ENCODE measurements at regions not wholly inside any gene's neighbourhood (a gene's known extent, or its start where the extent isn't known, plus 50 kb on each side); places are given as distances from the start of the nearest gene placed in this dataset.
"Not testable (repeated sequence)": the region's sequence is repeated elsewhere in the genome, so short reads cannot be mapped to it uniquely, and the experiment has no call there.

- ATAC-seq, result no peak
- H3K9me3 ChIP-seq (ENCODE audit: control insufficient read depth, low read length, poor library complexity, severe bottlenecking), result no peaks in the 10 kb centered on the region
- no peak for DNase-seq
- H3K4me1 Mint-ChIP-seq, result peaks cover 2% of the 10 kb centered on the region
- peaks cover 8% of the 10 kb centered on the region for H3K27me3 Mint-ChIP-seq
- H3K4me3 Mint-ChIP-seq, result no peak overlapping the region
- H3K36me3 Mint-ChIP-seq (ENCODE audit: low read depth), result no peaks in the 10 kb centered on the region
- H3K27ac Mint-ChIP-seq, result no peak overlapping the region
Observed at GRCh38 chr1:166693158-166693557, 146.1 kb upstream of the POGK start.

GRCh38 chr1:166693673-166694297 is 145.5 kb upstream of the POGK start:
- H3K4me3 Mint-ChIP-seq, result no peak overlapping the region
- no peak for ATAC-seq

GRCh38 chr1:166695115-166695514 is 144.2 kb upstream of the POGK start:
- ATAC-seq (no peak), DNase-seq (no peak)
- no peaks in the 10 kb centered on the region for H3K9me3 ChIP-seq (ENCODE audit: control insufficient read depth, low read length, poor library complexity, severe bottlenecking)
- no peak overlapping the region for H3K4me3 Mint-ChIP-seq
- no peaks in the 10 kb centered on the region for H3K36me3 Mint-ChIP-seq (ENCODE audit: low read depth)
- H3K27me3 Mint-ChIP-seq, result peaks cover 14% of the 10 kb centered on the region
- H3K4me1 Mint-ChIP-seq, result no peaks in the 10 kb centered on the region
- H3K27ac Mint-ChIP-seq, result no peak overlapping the region

More at GRCh38 chr1:166693673-166694297, 145.5 kb upstream of the POGK start:
- H3K9me3 ChIP-seq (ENCODE audit: control insufficient read depth, low read length, poor library complexity, severe bottlenecking), result no peaks in the 10 kb centered on the region
- Mint-ChIP-seq H3K36me3 (ENCODE audit: low read depth) (no peaks in the 10 kb centered on the region), H3K27ac (no peak overlapping the region), H3K4me1 (no peaks in the 10 kb centered on the region), H3K27me3 (peaks cover 9% of the 10 kb centered on the region)
- no peak for DNase-seq

GRCh38 chr1:166695834-166696233 is 143.4 kb upstream of the POGK start:
- peaks cover 17% of the 10 kb centered on the region for H3K27me3 Mint-ChIP-seq
- H3K27ac Mint-ChIP-seq; H3K9me3 ChIP-seq (ENCODE audit: control insufficient read depth, low read length, poor library complexity, severe bottlenecking); H3K4me3 Mint-ChIP-seq; H3K36me3 Mint-ChIP-seq (ENCODE audit: low read depth); H3K4me1 Mint-ChIP-seq; DNase-seq; ATAC-seq: not testable (repeated sequence)

GRCh38 chr1:166698771-166699170 is 140.5 kb upstream of the POGK start:
- H3K4me1 Mint-ChIP-seq, result no peaks in the 10 kb centered on the region
- H3K9me3 ChIP-seq (ENCODE audit: control insufficient read depth, low read length, poor library complexity, severe bottlenecking), result no peaks in the 10 kb centered on the region
- peaks cover 36% of the 10 kb centered on the region for H3K27me3 Mint-ChIP-seq
- H3K4me3 Mint-ChIP-seq, result no peak overlapping the region
- H3K27ac Mint-ChIP-seq, result no peak overlapping the region
- no peaks in the 10 kb centered on the region for H3K36me3 Mint-ChIP-seq (ENCODE audit: low read depth)
- no peak for ATAC-seq
- DNase-seq, result no peak

- Mint-ChIP-seq H3K36me3 (ENCODE audit: low read depth) (no peaks in the 10 kb centered on the region), H3K27ac (no peak overlapping the region), H3K4me3 (no peak overlapping the region)
Observed at GRCh38 chr1:166699613-166700012, 139.7 kb upstream of the POGK start.

GRCh38 chr1:166700696-166701095 is 138.6 kb upstream of the POGK start:
- ATAC-seq (no peak), DNase-seq (no peak)
- no peak overlapping the region for H3K4me3 Mint-ChIP-seq
- H3K27ac Mint-ChIP-seq, result no peak overlapping the region
- peaks cover 47% of the 10 kb centered on the region for H3K27me3 Mint-ChIP-seq
- no peaks in the 10 kb centered on the region for H3K4me1 Mint-ChIP-seq
- peaks cover 2% of the 10 kb centered on the region for H3K36me3 Mint-ChIP-seq (ENCODE audit: low read depth)
- H3K9me3 ChIP-seq (ENCODE audit: control insufficient read depth, low read length, poor library complexity, severe bottlenecking), result no peaks in the 10 kb centered on the region

More at GRCh38 chr1:166699613-166700012, 139.7 kb upstream of the POGK start:
- ATAC-seq, result no peak
- peaks cover 40% of the 10 kb centered on the region for H3K27me3 Mint-ChIP-seq
- H3K9me3 ChIP-seq (ENCODE audit: control insufficient read depth, low read length, poor library complexity, severe bottlenecking), result no peaks in the 10 kb centered on the region
- no peak for DNase-seq
- H3K4me1 Mint-ChIP-seq, result no peaks in the 10 kb centered on the region

GRCh38 chr1:166701603-166702100 is 137.6 kb upstream of the POGK start:
- Mint-ChIP-seq H3K27ac (no peak overlapping the region), H3K4me1 (no peaks in the 10 kb centered on the region), H3K27me3 (peaks cover 50% of the 10 kb centered on the region), H3K36me3 (ENCODE audit: low read depth) (peaks cover 3% of the 10 kb centered on the region), H3K4me3 (no peak overlapping the region)
- ATAC-seq (no peak), DNase-seq (no peak)
- no peaks in the 10 kb centered on the region for H3K9me3 ChIP-seq (ENCODE audit: control insufficient read depth, low read length, poor library complexity, severe bottlenecking)

- no peak for ATAC-seq
- Mint-ChIP-seq H3K27ac (no peak overlapping the region), H3K36me3 (ENCODE audit: low read depth) (peaks cover 3% of the 10 kb centered on the region), H3K27me3 (peaks cover 42% of the 10 kb centered on the region), H3K4me3 (no peak overlapping the region), H3K4me1 (no peaks in the 10 kb centered on the region)
- no peak for DNase-seq
- H3K9me3 ChIP-seq (ENCODE audit: control insufficient read depth, low read length, poor library complexity, severe bottlenecking), result no peaks in the 10 kb centered on the region
Observed at GRCh38 chr1:166703141-166703540, 136.1 kb upstream of the POGK start.

- H3K36me3 Mint-ChIP-seq (ENCODE audit: low read depth), result peaks cover 3% of the 10 kb centered on the region
- H3K27ac Mint-ChIP-seq, result no peak overlapping the region
- no peak for ATAC-seq
- H3K9me3 ChIP-seq (ENCODE audit: control insufficient read depth, low read length, poor library complexity, severe bottlenecking), result no peaks in the 10 kb centered on the region
- H3K4me3 Mint-ChIP-seq, result no peak overlapping the region
- H3K27me3 Mint-ChIP-seq, result peaks cover 40% of the 10 kb centered on the region
- no peak for DNase-seq
- H3K4me1 Mint-ChIP-seq, result no peaks in the 10 kb centered on the region
Observed at GRCh38 chr1:166703726-166704462, 135.4 kb upstream of the POGK start.

- H3K27ac Mint-ChIP-seq, result no peak overlapping the region
- DNase-seq (no peak), ATAC-seq (no peak)
- H3K36me3 Mint-ChIP-seq (ENCODE audit: low read depth), result peaks cover 3% of the 10 kb centered on the region
- no peak overlapping the region for H3K4me3 Mint-ChIP-seq
- no peaks in the 10 kb centered on the region for H3K4me1 Mint-ChIP-seq
- H3K27me3 Mint-ChIP-seq, result peaks cover 36% of the 10 kb centered on the region
- peaks cover 4% of the 10 kb centered on the region for H3K9me3 ChIP-seq (ENCODE audit: control insufficient read depth, low read length, poor library complexity, severe bottlenecking)
Observed at GRCh38 chr1:166705376-166706289, 133.6 kb upstream of the POGK start.

- no peaks in the 10 kb centered on the region for H3K9me3 ChIP-seq (ENCODE audit: control insufficient read depth, low read length, poor library complexity, severe bottlenecking)
- no peak overlapping the region for H3K27ac Mint-ChIP-seq
- H3K27me3 Mint-ChIP-seq, result peaks cover 23% of the 10 kb centered on the region
- H3K36me3 Mint-ChIP-seq (ENCODE audit: low read depth), result no peaks in the 10 kb centered on the region
- no peak overlapping the region for H3K4me3 Mint-ChIP-seq
- peaks cover 2% of the 10 kb centered on the region for H3K4me1 Mint-ChIP-seq
- ATAC-seq, result no peak
- no peak for DNase-seq
Observed at GRCh38 chr1:166716620-166717019, 122.7 kb upstream of the POGK start.

GRCh38 chr1:166721145-166721544 is 118.1 kb upstream of the POGK start:
- H3K27me3 Mint-ChIP-seq, result peaks cover 24% of the 10 kb centered on the region
- H3K27ac Mint-ChIP-seq, result no peak overlapping the region
- ATAC-seq, result no peak
- no peak for DNase-seq
- no peaks in the 10 kb centered on the region for H3K36me3 Mint-ChIP-seq (ENCODE audit: low read depth)
- H3K4me3 Mint-ChIP-seq, result no peak overlapping the region
- no peaks in the 10 kb centered on the region for H3K9me3 ChIP-seq (ENCODE audit: control insufficient read depth, low read length, poor library complexity, severe bottlenecking)
- peaks cover 2% of the 10 kb centered on the region for H3K4me1 Mint-ChIP-seq
